CD4-positive, alpha-beta T cell (primary cell): ENCODE measurements at regions not wholly inside any gene's neighbourhood (a gene's known extent, or its start where the extent isn't known, plus 50 kb on each side); places are given as distances from the start of the nearest gene placed in this dataset.

ENCODE experiments used
- ATAC-seq: fragments of 200-7000 bp; cut with Tn5 transposase; one replicate; pipeline ENCODE4 v1.10.0; 2022; ENCODE audit warnings: mild to moderate bottlenecking; ENCODE audit not compliant: poor library complexity
- CTCF ChIA-PET: fragments of 350-600 bp; sonication (Branson Sonifier 250); formaldehyde crosslinking; loops from one replicate; lab custom pipeline; 2021; ENCODE audit warnings: antibody characterized with exemption, inconsistent platforms; lab: Charles Lee
- POLR2A ChIA-PET: fragments of 350-600 bp; sonication (Branson Sonifier 250); formaldehyde crosslinking; loops from one replicate; lab custom pipeline; 2021; ENCODE audit warnings: antibody characterized with exemption, inconsistent platforms; lab: Charles Lee
- DNase-seq, 14 experiments: peaks; one replicate each; pipeline ENCODE4 v3.0.0-alpha.2; 2013 to 2020; ENCODE audit warnings: mixed read lengths in 2 of 14
- H3K27ac ChIP-seq, 2 donors: one replicate each; pipeline versions ENCODE4 v1.5.1 to v1.7.0; 2013; ENCODE audit warnings: low read length in 2 of 2, low read depth in 1 of 2, mild to moderate bottlenecking in 1 of 2
- H3K27me3 ChIP-seq, 2 experiments: 1 replicate in 1 of 2; 2 replicates in 1 of 2; pipeline versions ENCODE4 v1.6.1 to v1.7.0; 2013; ENCODE audit warnings: low read length in 2 of 2, control low read depth in 1 of 2, mild to moderate bottlenecking in 1 of 2, moderate library complexity in 1 of 2; ENCODE audit not compliant: insufficient read depth in 2 of 2, control insufficient read depth in 1 of 2
- H3K36me3 ChIP-seq: one replicate; pipeline ENCODE4 v1.6.1; 2013; ENCODE audit warnings: low read length, control low read depth; ENCODE audit not compliant: insufficient read depth
- H3K4me1 ChIP-seq: one replicate; pipeline ENCODE4 v1.6.1; 2013; ENCODE audit warnings: low read length, control low read depth; ENCODE audit not compliant: insufficient read depth
- H3K4me3 ChIP-seq: one replicate; pipeline ENCODE4 v1.5.1; 2013; ENCODE audit warnings: mild to moderate bottlenecking, low read length, moderate library complexity
- H3K9me3 ChIP-seq, 2 experiments: 1 replicate in 1 of 2; 2 replicates in 1 of 2; pipeline versions ENCODE4 v1.6.1 to v1.7.0; 2013; ENCODE audit warnings: low read length in 2 of 2, mild to moderate bottlenecking in 2 of 2, control low read depth in 1 of 2, moderate library complexity in 1 of 2; ENCODE audit not compliant: control insufficient read depth in 1 of 2, insufficient read depth in 1 of 2
- H3K27ac Mint-ChIP-seq: one replicate; pipeline ENCODE4 v1.8.0; 2020; ENCODE audit warnings: mixed read lengths
- H3K27me3 Mint-ChIP-seq: one replicate; pipeline ENCODE4 v1.8.0; 2021; ENCODE audit warnings: mixed read lengths
- H3K36me3 Mint-ChIP-seq: one replicate; pipeline ENCODE4 v1.8.0; 2021; ENCODE audit warnings: low read depth, mixed read lengths
- H3K4me1 Mint-ChIP-seq: one replicate; pipeline ENCODE4 v1.8.0; 2021; ENCODE audit warnings: low read depth, mixed read lengths
- H3K4me3 Mint-ChIP-seq: one replicate; pipeline ENCODE4 v1.8.0; 2020; ENCODE audit warnings: mild to moderate bottlenecking, mixed read lengths
- H3K9me3 Mint-ChIP-seq: one replicate; pipeline ENCODE4 v1.8.0; 2020; ENCODE audit warnings: mixed read lengths
- CTCF ChIP-seq: fragments of 200-600 bp; IDR thresholded peaks from one replicate; pipeline ENCODE4 v1.8.0; 2022; ENCODE audit warnings: antibody characterized with exemption, mild to moderate bottlenecking
- intact Hi-C, 2 experiments: fragments of 100-400 bp; cut with DNase I in 1 of 2; cut with micrococcal nuclease in 1 of 2; formaldehyde crosslinking; loops; one replicate each; pipeline versions ENCODE4 v1.15.1 to v1.9.0; 2023 to 2025; cut with DNase I, micrococcal nuclease

GRCh38 chr3:79871656-79872055 lies 103.9 kb upstream of the ROBO1 start:
- no peaks in the 10 kb centered on the region for H3K36me3 Mint-ChIP-seq
- TF ChIP-seq CTCF, result no peak
- H3K27me3 Mint-ChIP-seq, result no peaks in the 10 kb centered on the region
- POLR2A ChIA-PET, result no interaction called here
- ATAC-seq, result no peak
- no peaks in the 10 kb centered on the region for H3K4me1 Mint-ChIP-seq
- intact Hi-C loops, result no loop called here
- no peak overlapping the region for H3K4me3 Mint-ChIP-seq
- no peaks in the 10 kb centered on the region for H3K36me3 ChIP-seq
- no peak overlapping the region for H3K4me3 ChIP-seq
- DNase-seq, result no peak
- no peaks in the 10 kb centered on the region for H3K4me1 ChIP-seq
- peaks cover 20% of the 10 kb centered on the region for H3K9me3 Mint-ChIP-seq
- CTCF ChIA-PET, result no interaction called here
- H3K27ac ChIP-seq, result no peak overlapping the region
- H3K9me3 ChIP-seq, result no peaks in the 10 kb centered on the region
- H3K27me3 ChIP-seq, result no peaks in the 10 kb centered on the region
- no peak overlapping the region for H3K27ac Mint-ChIP-seq

GRCh38 chr3:79870313-79870620 lies 102.5 kb upstream of the ROBO1 start:
- DNase-seq, result no peak
- POLR2A ChIA-PET, result no interaction called here
- ATAC-seq, result no peak
- Mint-ChIP-seq H3K4me1 (no peaks in the 10 kb centered on the region), H3K4me3 (no peak overlapping the region), H3K9me3 (peaks cover 17% of the 10 kb centered on the region), H3K27me3 (no peaks in the 10 kb centered on the region), H3K36me3 (no peaks in the 10 kb centered on the region), H3K27ac (no peak overlapping the region)
- intact Hi-C loops, result no loop called here
- CTCF ChIA-PET, result no interaction called here
- no peaks in the 10 kb centered on the region for H3K4me1 ChIP-seq
- no peak for TF ChIP-seq CTCF
- no peaks in the 10 kb centered on the region for H3K36me3 ChIP-seq
- no peak overlapping the region for H3K4me3 ChIP-seq
- H3K27me3 ChIP-seq, result no peaks in the 10 kb centered on the region
- no peaks in the 10 kb centered on the region for H3K9me3 ChIP-seq
- H3K27ac ChIP-seq, result no peak overlapping the region

GRCh38 chr3:79869461-79870312 lies 101.9 kb upstream of the ROBO1 start:
- no peak for TF ChIP-seq CTCF
- intact Hi-C loops, result no loop called here

More at GRCh38 chr3:79869461-79870312, 101.9 kb upstream of the ROBO1 start:
- Mint-ChIP-seq H3K4me3 (no peak overlapping the region), H3K36me3 (no peaks in the 10 kb centered on the region), H3K9me3 (peaks cover 17% of the 10 kb centered on the region), H3K4me1 (no peaks in the 10 kb centered on the region), H3K27ac (no peak overlapping the region), H3K27me3 (no peaks in the 10 kb centered on the region)
- POLR2A ChIA-PET, result no interaction called here
- Histone ChIP-seq H3K4me3 (no peak overlapping the region), H3K27me3 (no peaks in the 10 kb centered on the region), H3K27ac (no peak overlapping the region), H3K4me1 (no peaks in the 10 kb centered on the region), H3K9me3 (no peaks in the 10 kb centered on the region), H3K36me3 (no peaks in the 10 kb centered on the region)
- DNase-seq, result no peak
- no peak for ATAC-seq
- CTCF ChIA-PET, result no interaction called here
